Left ventricle myocardium inferior (tissue), 1 donor: ENCODE measurements at regions not wholly inside any gene's neighbourhood (a gene's known extent, or its start where the extent isn't known, plus 50 kb on each side); places are given as distances from the start of the nearest gene placed in this dataset.
"Not testable (repeated sequence)": the region's sequence is repeated elsewhere in the genome, so short reads cannot be mapped to it uniquely, and the experiment has no call there.

Experiments
- DNase-seq: peaks from one replicate; pipeline ENCODE4 v3.0.0-alpha.2; 2020
- H3K27ac ChIP-seq: fragments of 200-600 bp; replicated peaks from 2 replicates; pipeline ENCODE4 v1.8.0; 2021
- H3K27me3 ChIP-seq: fragments of 200-600 bp; 2 replicates; pipeline ENCODE4 v1.8.0; 2021; ENCODE audit warnings: low read depth
- H3K36me3 ChIP-seq: fragments of 200-600 bp; 2 replicates; pipeline ENCODE4 v1.8.0; 2021
- H3K4me1 ChIP-seq: fragments of 200-600 bp; 2 replicates; pipeline ENCODE4 v1.8.0; 2021
- H3K4me3 ChIP-seq: fragments of 200-600 bp; 2 replicates; pipeline ENCODE4 v1.8.0; 2021; ENCODE audit warnings: mild to moderate bottlenecking, moderate library complexity
- H3K9me3 ChIP-seq: fragments of 200-600 bp; replicated peaks from 2 replicates; pipeline ENCODE4 v1.8.0; 2021
- CTCF ChIP-seq: fragments of 200-600 bp; IDR thresholded peaks from 2 replicates; pipeline ENCODE4 v1.8.0; 2021; ENCODE audit warnings: antibody characterized with exemption, mild to moderate bottlenecking, borderline replicate concordance
- intact Hi-C: fragments of 100-400 bp; cut with micrococcal nuclease; formaldehyde crosslinking; loops from one replicate; pipeline ENCODE4 v1.11.0; 2022
- donor health status: DM: no; HTN: yes; CAD: no; lungs with severe emphysema.

DNA sequence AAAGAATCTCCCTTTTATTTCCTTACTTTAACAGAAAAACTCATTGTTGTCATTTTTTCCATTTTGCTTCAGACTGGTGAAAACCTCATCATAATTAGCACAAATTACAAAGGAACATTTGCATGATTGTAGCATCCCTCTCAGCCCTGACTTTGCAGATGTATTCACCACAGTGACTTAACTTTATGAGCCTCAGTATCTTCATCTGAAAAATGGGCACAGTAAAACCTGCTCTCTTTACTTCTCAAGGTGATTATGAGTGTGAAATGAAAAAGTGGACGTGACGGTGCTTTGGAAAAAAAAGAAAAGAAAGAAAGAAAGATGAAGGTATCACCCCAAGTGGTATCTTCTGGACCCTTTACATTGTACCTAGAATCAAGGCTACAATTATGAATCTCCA is 193.4 kb upstream of the TOX3 start:
- TF ChIP-seq CTCF = no peak
- no peaks in the 10 kb centered on the region for H3K9me3 ChIP-seq
- intact Hi-C loops = no loop called here
- H3K4me3 ChIP-seq = no peak overlapping the region
- no peaks in the 10 kb centered on the region for H3K4me1 ChIP-seq
- H3K27ac ChIP-seq = no peak overlapping the region
- H3K27me3 ChIP-seq = no peaks in the 10 kb centered on the region
- H3K36me3 ChIP-seq = no peaks in the 10 kb centered on the region
- DNase-seq = no peak

DNA sequence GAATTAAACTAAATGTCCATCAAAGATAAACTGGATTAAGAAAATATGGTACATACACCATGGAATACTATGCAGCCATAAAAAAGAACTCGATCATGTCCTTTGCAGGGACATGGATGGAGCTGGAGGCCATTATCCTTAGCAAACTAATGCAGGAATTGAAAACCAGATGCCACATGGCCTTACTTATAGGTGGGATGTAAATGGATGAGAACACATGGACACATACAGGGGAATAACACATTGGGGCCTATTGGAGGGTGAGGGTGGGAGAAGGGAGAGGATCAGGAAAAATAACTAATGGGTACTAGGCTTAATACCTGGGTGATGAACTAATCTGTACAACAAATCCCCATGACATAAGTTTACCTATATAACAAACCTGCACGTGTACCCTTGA is 192.0 kb upstream of the TOX3 start:
- DNase-seq, H3K4me3 ChIP-seq, H3K4me1 ChIP-seq, intact Hi-C loops, H3K9me3 ChIP-seq, H3K27me3 ChIP-seq, H3K36me3 ChIP-seq, H3K27ac ChIP-seq: not testable (repeated sequence)

DNA sequence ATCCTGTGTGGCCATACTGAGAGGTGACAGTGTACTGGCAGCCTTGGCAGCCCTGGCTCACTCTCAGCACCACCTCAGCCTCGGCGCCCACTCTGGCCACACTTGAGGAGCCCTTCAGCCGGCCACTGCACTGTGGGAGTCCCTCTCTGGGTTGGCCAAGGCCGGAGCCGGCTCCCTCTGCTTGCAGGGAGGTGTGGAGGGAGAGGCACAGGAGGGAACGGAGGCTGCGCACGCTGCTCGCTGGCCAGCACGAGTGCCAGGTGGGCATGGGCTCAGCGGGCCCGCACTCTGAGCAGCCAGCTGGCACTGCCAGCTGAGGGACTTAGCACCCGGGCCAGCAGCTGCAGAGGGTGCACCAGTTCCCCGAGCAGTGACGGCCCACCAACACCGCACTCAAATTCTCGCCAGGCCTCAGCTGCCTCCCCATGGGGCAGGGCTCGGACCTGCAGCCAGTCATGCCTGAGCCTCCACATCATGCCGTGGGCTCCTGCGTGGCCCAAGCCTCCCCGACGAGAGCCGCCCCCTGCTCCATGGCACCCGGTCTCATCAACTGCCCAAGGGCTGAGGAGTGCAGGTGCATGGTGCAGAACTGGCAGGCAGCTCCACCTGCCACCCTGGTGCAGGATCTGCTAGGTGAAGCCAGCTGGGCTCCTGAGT is 184.4 kb upstream of the TOX3 start:
- Histone ChIP-seq H3K4me3 (no peak overlapping the region), H3K36me3 (no peaks in the 10 kb centered on the region), H3K9me3 (peaks cover 8% of the 10 kb centered on the region), H3K4me1 (no peaks in the 10 kb centered on the region), H3K27me3 (no peaks in the 10 kb centered on the region), H3K27ac (no peak overlapping the region)
- intact Hi-C loops = no loop called here
- no peak for DNase-seq
- TF ChIP-seq CTCF = no peak

- intact Hi-C loops = no loop called here
- no peak for TF ChIP-seq CTCF
- no peaks in the 10 kb centered on the region for H3K27me3 ChIP-seq
- H3K27ac ChIP-seq = no peak overlapping the region
- no peak overlapping the region for H3K4me3 ChIP-seq
- peaks cover 8% of the 10 kb centered on the region for H3K9me3 ChIP-seq
- no peaks in the 10 kb centered on the region for H3K36me3 ChIP-seq
- no peak for DNase-seq
- no peaks in the 10 kb centered on the region for H3K4me1 ChIP-seq
Observed at GRCh38 chr16:52729731-52730130, 182.8 kb upstream of the TOX3 start.

- H3K9me3 ChIP-seq = peaks cover 8% of the 10 kb centered on the region
- H3K27me3 ChIP-seq = no peaks in the 10 kb centered on the region
- no peak overlapping the region for H3K4me3 ChIP-seq
- no peak for DNase-seq
- H3K4me1 ChIP-seq = no peaks in the 10 kb centered on the region
- no peaks in the 10 kb centered on the region for H3K36me3 ChIP-seq
- no peak for TF ChIP-seq CTCF
- H3K27ac ChIP-seq = no peak overlapping the region
- intact Hi-C loops = no loop called here
Observed at GRCh38 chr16:52727849-52728248, 180.9 kb upstream of the TOX3 start.

- Histone ChIP-seq H3K27me3 (no peaks in the 10 kb centered on the region), H3K36me3 (no peaks in the 10 kb centered on the region), H3K9me3 (peaks cover 8% of the 10 kb centered on the region), H3K4me1 (no peaks in the 10 kb centered on the region), H3K27ac (no peak overlapping the region), H3K4me3 (no peak overlapping the region)
- intact Hi-C loops = no loop called here
- DNase-seq = no peak
- TF ChIP-seq CTCF = no peak
Observed at GRCh38 chr16:52727441-52727840, 180.5 kb upstream of the TOX3 start.
